ENCODE measurements at regions not wholly inside any gene's neighbourhood (a gene's known extent, or its start where the extent isn't known, plus 50 kb on each side); places are given as distances from the start of the nearest gene placed in this dataset.

- TF ChIP-seq CTCF (IDR thresholded peaks at IDR 0.05) (no peak), POLR2AphosphoS5 (IDR thresholded peaks at IDR 0.05; ENCODE audit: low read depth, low read length) (no peak), REST (IDR thresholded peaks at IDR 0.05; ENCODE audit: insufficient read depth in 1 of 2, low read depth in 2 of 2, low read length in 1 of 2) (no peak)
Measured at GRCh38 chr7:149377386-149377785, 83.5 kb downstream of the ZNF777 start.

All from Panc1 (cell line).